ENCODE measurements at regions not wholly inside any gene's neighbourhood (a gene's known extent, or its start where the extent isn't known, plus 50 kb on each side); places are given as distances from the start of the nearest gene placed in this dataset.

DNA sequence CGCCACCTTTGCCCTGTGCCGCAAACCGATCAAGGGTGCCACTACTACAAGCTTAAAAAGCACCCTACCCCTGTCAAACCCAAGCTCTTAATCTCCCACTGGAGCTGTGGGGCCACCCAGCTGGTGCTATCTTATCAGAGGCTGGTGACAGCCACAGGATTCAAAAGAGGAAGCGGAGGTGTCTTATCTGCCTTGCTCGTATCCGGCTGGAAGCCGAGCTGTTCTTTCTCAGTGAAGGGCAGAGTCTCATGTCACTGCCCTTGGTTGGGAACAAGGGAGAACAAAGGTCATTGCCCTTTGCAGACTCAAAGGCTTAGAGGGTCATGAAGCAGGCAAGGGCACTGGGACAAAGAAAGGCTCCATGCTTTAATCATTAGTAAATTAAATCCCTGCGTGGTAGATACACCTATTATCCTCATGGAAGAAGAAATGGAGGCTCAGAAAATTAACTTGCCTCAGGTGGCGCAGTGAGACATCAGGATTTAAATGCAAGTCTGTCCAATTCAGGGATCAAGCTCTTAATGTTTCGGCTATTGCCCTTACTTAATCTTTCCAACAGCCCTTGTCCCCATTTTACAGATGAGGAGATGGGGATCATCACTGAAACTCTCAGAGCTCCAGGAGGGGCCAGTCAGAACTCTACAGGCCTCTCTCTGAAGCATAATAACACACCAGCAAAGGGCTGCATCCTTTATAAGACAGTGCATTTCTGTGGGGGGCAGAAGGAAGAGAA is 360.0 kb upstream of the PROK2 start:
- TF ChIP-seq POLR2A (IDR thresholded peaks at IDR 0.05; ENCODE audit: low read depth, low read length) (no peak), FOS (IDR thresholded peaks at IDR 0.05; ENCODE audit: borderline replicate concordance, insufficient read depth, low read length) (no peak), GATA2 (IDR thresholded peaks at IDR 0.05; ENCODE audit: insufficient read depth, insufficient read length, low read depth, low read length) (no peak), EZH2 (IDR thresholded peaks at IDR 0.05; ENCODE audit: borderline replicate concordance, low read depth, low read length, severe bottlenecking) (no peak), JUN (IDR thresholded peaks at IDR 0.05; ENCODE audit: borderline replicate concordance, insufficient read depth, insufficient read length, low read depth) (no peak)
- TF ChIP-seq, protein P1, sequence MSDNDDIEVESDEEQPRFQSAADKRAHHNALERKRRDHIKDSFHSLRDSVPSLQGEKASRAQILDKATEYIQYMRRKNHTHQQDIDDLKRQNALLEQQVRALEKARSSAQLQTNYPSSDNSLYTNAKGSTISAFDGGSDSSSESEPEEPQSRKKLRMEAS (IDR thresholded peaks at IDR 0.05; ENCODE audit: insufficient read depth, insufficient read length), result no peak
- TF ChIP-seq, protein P2, sequence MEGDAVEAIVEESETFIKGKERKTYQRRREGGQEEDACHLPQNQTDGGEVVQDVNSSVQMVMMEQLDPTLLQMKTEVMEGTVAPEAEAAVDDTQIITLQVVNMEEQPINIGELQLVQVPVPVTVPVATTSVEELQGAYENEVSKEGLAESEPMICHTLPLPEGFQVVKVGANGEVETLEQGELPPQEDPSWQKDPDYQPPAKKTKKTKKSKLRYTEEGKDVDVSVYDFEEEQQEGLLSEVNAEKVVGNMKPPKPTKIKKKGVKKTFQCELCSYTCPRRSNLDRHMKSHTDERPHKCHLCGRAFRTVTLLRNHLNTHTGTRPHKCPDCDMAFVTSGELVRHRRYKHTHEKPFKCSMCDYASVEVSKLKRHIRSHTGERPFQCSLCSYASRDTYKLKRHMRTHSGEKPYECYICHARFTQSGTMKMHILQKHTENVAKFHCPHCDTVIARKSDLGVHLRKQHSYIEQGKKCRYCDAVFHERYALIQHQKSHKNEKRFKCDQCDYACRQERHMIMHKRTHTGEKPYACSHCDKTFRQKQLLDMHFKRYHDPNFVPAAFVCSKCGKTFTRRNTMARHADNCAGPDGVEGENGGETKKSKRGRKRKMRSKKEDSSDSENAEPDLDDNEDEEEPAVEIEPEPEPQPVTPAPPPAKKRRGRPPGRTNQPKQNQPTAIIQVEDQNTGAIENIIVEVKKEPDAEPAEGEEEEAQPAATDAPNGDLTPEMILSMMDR (IDR thresholded peaks at IDR 0.05; ENCODE audit: extremely low read depth in 1 of 2, insufficient read depth in 1 of 2, low read depth in 1 of 2, low read length in 2 of 2), result no peak
- H3K36me3 ChIP-seq (ENCODE audit: control insufficient read depth in 2 of 2, extremely low read depth in 1 of 2, insufficient read depth in 2 of 2, low read length in 2 of 2), result no peaks in the 10 kb centered on the region
- ChIA-PET CTCF (no interaction called here), POLR2A (no interaction called here)
- no peak overlapping the region for H2AFZ ChIP-seq (ENCODE audit: low read depth, low read length)
- FAIRE-seq (no peak), DNase-seq (ENCODE audit: low read depth, low spot score) (no peak)
- no peaks in the 10 kb centered on the region for H3K79me2 ChIP-seq (ENCODE audit: control insufficient read depth, insufficient read depth, low read length)
- intact Hi-C loops (cut with micrococcal nuclease), result no loop called here
- no peaks in the 10 kb centered on the region for H3K4me1 ChIP-seq (ENCODE audit: control insufficient read depth, extremely low read depth, insufficient read depth, low read length)
- H4K20me1 ChIP-seq (replicated peaks; ENCODE audit: control insufficient read depth, extremely low read depth, insufficient read depth, low read length), result no peaks in the 10 kb centered on the region
- no peak overlapping the region for H3K4me2 ChIP-seq (ENCODE audit: insufficient read depth, low read length)
- no TSS peak for BruUV-seq (replicated peaks)
- no peak overlapping the region for H3K27ac ChIP-seq (ENCODE audit: insufficient read depth, low read depth, low read length)
- H3K9me1 ChIP-seq (replicated peaks; ENCODE audit: control insufficient read depth, extremely low read depth, insufficient read depth, low read length), result no peaks in the 10 kb centered on the region
- dilution Hi-C loops (cut with MboI; ENCODE audit: extremely low pct_ligation_motif_present, low sequenced_read_pairs), result no loop called here
- peaks cover 0 to 5% of the 10 kb centered on the region in 2 experiments for H3K27me3 ChIP-seq (ENCODE audit: control insufficient read depth in 2 of 2, insufficient read depth in 2 of 2, low read length in 2 of 2)
- no peak overlapping the region for H3K9ac ChIP-seq (replicated peaks; ENCODE audit: extremely low read depth, insufficient read depth, low read length)
- no peaks in the 10 kb centered on the region for H3K9me3 ChIP-seq (replicated peaks; ENCODE audit: control insufficient read depth, insufficient read depth, low read length)
- H3K4me3 ChIP-seq (replicated peaks in 1 of 3; ENCODE audit: insufficient read depth in 1 of 3, low read depth in 1 of 3, low read length in 3 of 3), result no peak overlapping the region

Data from endothelial cell of umbilical vein (primary cell).